Psoas muscle (tissue), 7 donors: ENCODE measurements at regions not wholly inside any gene's neighbourhood (a gene's known extent, or its start where the extent isn't known, plus 50 kb on each side); places are given as distances from the start of the nearest gene placed in this dataset.

Experiments
- ATAC-seq, 4 donors: fragments of 200-7000 bp; cut with Tn5 transposase; one replicate each; pipeline ENCODE4 v1.9.1; 2020; ENCODE audit warnings: moderate library complexity in 3 of 4, mild to moderate bottlenecking in 2 of 4
- DNase-seq, 2 donors: peaks; one replicate each; pipeline ENCODE4 v3.0.0-alpha.2; 2020
- H3K27ac ChIP-seq: fragments of 200-600 bp; one replicate; pipeline ENCODE4 v1.8.0; 2022
- H3K27me3 ChIP-seq, 3 donors: fragments of 200-600 bp in 1 of 3; one replicate each; pipeline versions ENCODE4 v1.6.1 to v1.8.0; 2013 to 2022; ENCODE audit warnings: low read length in 2 of 3, mild to moderate bottlenecking in 2 of 3, moderate library complexity in 1 of 3; ENCODE audit not compliant: insufficient read depth in 3 of 3
- H3K36me3 ChIP-seq, 2 donors: fragments of 200-600 bp in 1 of 2; one replicate each; pipeline versions ENCODE4 v1.6.1 to v1.8.0; 2013 to 2022; ENCODE audit warnings: low read depth in 1 of 2, mild to moderate bottlenecking in 1 of 2, moderate library complexity in 1 of 2; ENCODE audit not compliant: insufficient read depth in 1 of 2
- H3K4me1 ChIP-seq: fragments of 200-600 bp; one replicate; pipeline ENCODE4 v1.8.0; 2022
- H3K4me3 ChIP-seq: fragments of 200-600 bp; one replicate; pipeline ENCODE4 v1.8.0; 2022; ENCODE audit warnings: mild to moderate bottlenecking
- H3K9me3 ChIP-seq: fragments of 200-600 bp; one replicate; pipeline ENCODE4 v1.8.0; 2022
- CTCF ChIP-seq: fragments of 200-600 bp; IDR thresholded peaks from one replicate; pipeline ENCODE4 v1.8.0; 2022; ENCODE audit warnings: antibody characterized with exemption
- WGBS, 3 donors: extraction: QIAGEN DNeasy Blood & Tissue Kit; methylation state at CpG; one replicate each; pipeline versions ENCODE4 v1.1.6 to v1.1.7; 2013; 5-methylcytosine and 5-hydroxymethylcytosine counted together
- intact Hi-C, 2 donors: fragments of 100-400 bp; cut with DNase I; formaldehyde crosslinking; loops; one replicate each; pipeline versions ENCODE4 v1.11.0 to v1.14.2; 2022
- donor health status: healthy with polysubstance abuse.
- donor health status: DM: no; HTN: no; CAD: no; lungs with moderate emphysema.
- donor health status: Bipolar disorder and iron deficiency.
- donor health status: healthy.
- donor health status: DM: yes; HTN: yes; CAD: no.
- donor health status: DM: no; HTN: no; CAD: no.
- donor health status: DM: yes; HTN: yes; CAD: no.

- WGBS, 3 donors = 90 to 94% (median 92%) methylated on average over 1 of the region's 1 CpG
- TF ChIP-seq CTCF = no peak
- intact Hi-C loops = no loop called here
- H3K4me3 ChIP-seq = no peak overlapping the region
- ATAC-seq (no peak), DNase-seq (no peak)
- H3K27ac ChIP-seq = no peak overlapping the region
- H3K4me1 ChIP-seq = no peaks in the 10 kb centered on the region
- H3K27me3 ChIP-seq = no peaks in the 10 kb centered on the region
- no peaks in the 10 kb centered on the region for H3K9me3 ChIP-seq
- no peaks in the 10 kb centered on the region for H3K36me3 ChIP-seq
These were observed 660.6 kb downstream of the RNF144A start for GRCh38 chr2:7577769-7578168.

- Histone ChIP-seq H3K9me3 (no peaks in the 10 kb centered on the region), H3K27ac (no peak overlapping the region), H3K27me3 (peaks cover 0 to 3% (median 0%) of the 10 kb centered on the region in 3 donors), H3K4me3 (no peak overlapping the region), H3K36me3 (no peaks in the 10 kb centered on the region), H3K4me1 (no peaks in the 10 kb centered on the region)
- intact Hi-C loops = no loop called here
- ATAC-seq (no peak), DNase-seq (no peak)
- no peak for TF ChIP-seq CTCF
These were observed 666.8 kb downstream of the RNF144A start for GRCh38 chr2:7584017-7584416.

- H3K4me1 ChIP-seq = no peaks in the 10 kb centered on the region
- DNase-seq = no peak
- intact Hi-C loops = no loop called here
- no peak overlapping the region for H3K27ac ChIP-seq
- no peaks in the 10 kb centered on the region for H3K36me3 ChIP-seq
- no peaks in the 10 kb centered on the region for H3K9me3 ChIP-seq
- H3K4me3 ChIP-seq = no peak overlapping the region
- TF ChIP-seq CTCF = no peak
- WGBS, 3 donors = 86 to 91% (median 88%) methylated on average over 4 of the region's 4 CpGs
- peaks cover 0 to 3% (median 0%) of the 10 kb centered on the region in 3 donors for H3K27me3 ChIP-seq
- ATAC-seq = no peak
These were observed 669.7 kb downstream of the RNF144A start for GRCh38 chr2:7586898-7587297.

- Histone ChIP-seq H3K4me3 (no peak overlapping the region), H3K27ac (no peak overlapping the region), H3K9me3 (no peaks in the 10 kb centered on the region), H3K27me3 (peaks cover 0 to 3% (median 0%) of the 10 kb centered on the region in 3 donors), H3K36me3 (no peaks in the 10 kb centered on the region), H3K4me1 (no peaks in the 10 kb centered on the region)
- TF ChIP-seq CTCF = no peak
- intact Hi-C loops = no loop called here
- no peak for DNase-seq
- no peak for ATAC-seq
- WGBS, 3 donors = 66 to 81% (median 69%) methylated on average over 5 of the region's 5 CpGs
These were observed 671.1 kb downstream of the RNF144A start for GRCh38 chr2:7588295-7588694.

- H3K4me3 ChIP-seq = no peak overlapping the region
- H3K36me3 ChIP-seq = no peaks in the 10 kb centered on the region
- no peaks in the 10 kb centered on the region for H3K9me3 ChIP-seq
- DNase-seq (no peak), ATAC-seq (no peak)
- no peak overlapping the region for H3K27ac ChIP-seq
- intact Hi-C loops = no loop called here
- peaks cover 0 to 3% (median 0%) of the 10 kb centered on the region in 3 donors for H3K27me3 ChIP-seq
- TF ChIP-seq CTCF = no peak
- H3K4me1 ChIP-seq = no peaks in the 10 kb centered on the region
- WGBS, 3 donors = 63 to 68% (median 67%) methylated on average over 5 of the region's 5 CpGs
These were observed 675.5 kb downstream of the RNF144A start for GRCh38 chr2:7592618-7593140.
